Vagina (tissue), 2 donors: ENCODE measurements at regions not wholly inside any gene's neighbourhood (a gene's known extent, or its start where the extent isn't known, plus 50 kb on each side); places are given as distances from the start of the nearest gene placed in this dataset.

Source experiments
- CTCF ChIP-seq, 3 experiments: fragments of 450-650 bp in 2 of 3; fragments of 200-600 bp in 1 of 3; sonication (generic) in 1 of 3; IDR thresholded peaks; one replicate each; pipeline ENCODE4 v1.5.1; 2017 to 2019; ENCODE audit warnings: antibody characterized with exemption in 3 of 3, mild to moderate bottlenecking in 2 of 3, moderate library complexity in 2 of 3
- POLR2A ChIP-seq, 2 donors: fragments of 450-650 bp; IDR thresholded peaks; one replicate each; pipeline ENCODE4 v1.6.1; 2017; ENCODE audit warnings: antibody characterized with exemption in 2 of 2, mild to moderate bottlenecking in 2 of 2, moderate library complexity in 2 of 2
- POLR2AphosphoS5 ChIP-seq, 2 donors: sonication (generic); formaldehyde crosslinking; IDR thresholded peaks; one replicate each; pipeline ENCODE4 v1.9.0; 2017; ENCODE audit warnings: antibody characterized with exemption in 2 of 2, mild to moderate bottlenecking in 2 of 2, low read depth in 1 of 2; ENCODE audit not compliant: insufficient read depth in 1 of 2

DNA sequence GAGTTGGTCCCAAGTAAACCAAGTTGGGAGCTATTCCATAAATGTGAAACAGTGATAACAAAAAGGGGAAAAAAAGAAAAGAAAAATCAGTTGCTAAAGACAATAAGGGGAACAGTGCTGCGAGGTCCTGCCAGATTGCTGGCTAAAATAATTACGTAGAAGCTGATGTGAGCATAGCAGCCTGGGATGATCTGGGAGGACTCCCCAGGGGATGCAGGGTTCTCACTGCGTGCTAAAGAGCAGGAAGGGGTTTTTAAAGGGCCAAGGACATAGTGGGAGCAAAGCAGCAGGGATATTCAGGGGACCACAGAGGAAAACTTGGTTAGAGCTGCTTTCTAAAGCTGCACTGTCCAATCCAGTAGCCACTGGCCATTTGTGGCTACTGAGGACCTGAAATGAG lies 133.0 kb upstream of the UMPS start:
- TF ChIP-seq CTCF (IDR thresholded peaks at IDR 0.05) (no peak), POLR2A (IDR thresholded peaks at IDR 0.05) (no peak), POLR2AphosphoS5 (IDR thresholded peaks at IDR 0.05; ENCODE audit: insufficient read depth in 1 of 2, low read depth in 1 of 2) (no peak)
